GOT3 (cell line): ENCODE measurements at regions not wholly inside any gene's neighbourhood (a gene's known extent, or its start where the extent isn't known, plus 50 kb on each side); places are given as distances from the start of the nearest gene placed in this dataset.
"Not testable (repeated sequence)": the region's sequence is repeated elsewhere in the genome, so short reads cannot be mapped to it uniquely, and the experiment has no call there.

Source experiments
- DNase-seq: peaks from one replicate; lab custom pipeline; 2025; ENCODE audit warnings: mixed read lengths; lab: John Stamatoyannopoulos, UW

- DNase-seq: peak; percentile 17
Measured at GRCh38 chrX:1903236-1903935, 288.5 kb downstream of the ASMT start.

GRCh38 chrX:1904663-1905218 lies 289.9 kb downstream of the ASMT start:
- no peak for DNase-seq

GRCh38 chrX:1906028-1906427 lies 291.2 kb downstream of the ASMT start:
- DNase-seq: no peak

GRCh38 chrX:1908996-1909395 lies 294.1 kb downstream of the ASMT start:
- not testable (repeated sequence) for DNase-seq

- no peak for DNase-seq
Measured at GRCh38 chrX:1909419-1910206, 294.8 kb downstream of the ASMT start.

GRCh38 chrX:1910207-1910470 lies 295.3 kb downstream of the ASMT start:
- DNase-seq: no peak

GRCh38 chrX:1911401-1912128 lies 296.7 kb downstream of the ASMT start:
- DNase-seq: no peak

- no peak for DNase-seq
Measured at GRCh38 chrX:1912193-1912592, 297.3 kb downstream of the ASMT start.

GRCh38 chrX:1914606-1915365 lies 299.9 kb downstream of the ASMT start:
- no peak for DNase-seq

GRCh38 chrX:1918780-1919179 lies 303.9 kb downstream of the ASMT start:
- no peak for DNase-seq

- DNase-seq: no peak
Measured at GRCh38 chrX:1925053-1925481, 310.2 kb downstream of the ASMT start.

- no peak for DNase-seq
Measured at GRCh38 chrX:1928805-1929204, 313.9 kb downstream of the ASMT start.

GRCh38 chrX:1932231-1932630 lies 317.4 kb downstream of the ASMT start:
- no peak for DNase-seq

- no peak for DNase-seq
Measured at GRCh38 chrX:1933964-1934363, 319.1 kb downstream of the ASMT start.

- DNase-seq: no peak
Measured at GRCh38 chrX:1935805-1936204, 320.9 kb downstream of the ASMT start.

GRCh38 chrX:1938190-1938589 lies 323.3 kb downstream of the ASMT start:
- DNase-seq: no peak

GRCh38 chrX:1941321-1941720 lies 326.5 kb downstream of the ASMT start:
- DNase-seq: no peak

- DNase-seq: no peak
Measured at GRCh38 chrX:1945879-1946278, 331.0 kb downstream of the ASMT start.

- DNase-seq: no peak
Measured at GRCh38 chrX:1946974-1947373, 332.1 kb downstream of the ASMT start.
